ENCODE measurements at regions not wholly inside any gene's neighbourhood (a gene's known extent, or its start where the extent isn't known, plus 50 kb on each side); places are given as distances from the start of the nearest gene placed in this dataset.

DNA sequence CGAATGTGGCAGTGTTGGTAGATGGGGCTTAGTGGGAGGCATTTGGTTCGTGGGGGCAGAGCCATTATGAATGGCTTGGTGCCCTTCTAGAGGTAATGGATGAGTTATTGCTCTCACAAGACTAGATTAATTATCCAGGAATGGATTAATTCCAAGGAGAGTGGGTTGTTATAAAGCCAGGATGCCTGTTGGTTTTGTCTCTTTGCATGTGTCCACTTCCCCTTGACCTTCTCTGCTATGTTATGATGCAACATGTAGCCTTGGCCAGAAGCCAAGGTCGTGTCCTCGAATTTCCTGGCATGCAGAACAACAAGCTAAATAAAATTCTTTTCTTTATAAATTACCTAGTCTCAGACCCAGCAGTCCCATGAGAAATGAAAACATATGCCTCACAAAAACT, 111.2 kb upstream of the PLS3 start:
- TF ChIP-seq FOXM1 (IDR thresholded peaks at IDR 0.05; ENCODE audit: borderline replicate concordance, low read depth) (no peak), TCF12 (IDR thresholded peaks at IDR 0.05; ENCODE audit: low read depth) (no peak), NFIC (IDR thresholded peaks at IDR 0.05) (peak; percentile 69), CEBPB (IDR thresholded peaks at IDR 0.05) (peak; percentile 77)

GRCh38 chrX:115452251-115452650, 108.7 kb upstream of the PLS3 start:
- TF ChIP-seq YY1 (IDR thresholded peaks at IDR 0.05; ENCODE audit: low read depth) = no peak
- TF ChIP-seq EGR1 (IDR thresholded peaks at IDR 0.05) = no peak
- TF ChIP-seq NFIC (IDR thresholded peaks at IDR 0.05) = no peak
- TF ChIP-seq CEBPB (IDR thresholded peaks at IDR 0.05) = no peak
- no peak for TF ChIP-seq USF1 (IDR thresholded peaks at IDR 0.05)
- TF ChIP-seq TCF12 (IDR thresholded peaks at IDR 0.05; ENCODE audit: low read depth) = no peak

DNA sequence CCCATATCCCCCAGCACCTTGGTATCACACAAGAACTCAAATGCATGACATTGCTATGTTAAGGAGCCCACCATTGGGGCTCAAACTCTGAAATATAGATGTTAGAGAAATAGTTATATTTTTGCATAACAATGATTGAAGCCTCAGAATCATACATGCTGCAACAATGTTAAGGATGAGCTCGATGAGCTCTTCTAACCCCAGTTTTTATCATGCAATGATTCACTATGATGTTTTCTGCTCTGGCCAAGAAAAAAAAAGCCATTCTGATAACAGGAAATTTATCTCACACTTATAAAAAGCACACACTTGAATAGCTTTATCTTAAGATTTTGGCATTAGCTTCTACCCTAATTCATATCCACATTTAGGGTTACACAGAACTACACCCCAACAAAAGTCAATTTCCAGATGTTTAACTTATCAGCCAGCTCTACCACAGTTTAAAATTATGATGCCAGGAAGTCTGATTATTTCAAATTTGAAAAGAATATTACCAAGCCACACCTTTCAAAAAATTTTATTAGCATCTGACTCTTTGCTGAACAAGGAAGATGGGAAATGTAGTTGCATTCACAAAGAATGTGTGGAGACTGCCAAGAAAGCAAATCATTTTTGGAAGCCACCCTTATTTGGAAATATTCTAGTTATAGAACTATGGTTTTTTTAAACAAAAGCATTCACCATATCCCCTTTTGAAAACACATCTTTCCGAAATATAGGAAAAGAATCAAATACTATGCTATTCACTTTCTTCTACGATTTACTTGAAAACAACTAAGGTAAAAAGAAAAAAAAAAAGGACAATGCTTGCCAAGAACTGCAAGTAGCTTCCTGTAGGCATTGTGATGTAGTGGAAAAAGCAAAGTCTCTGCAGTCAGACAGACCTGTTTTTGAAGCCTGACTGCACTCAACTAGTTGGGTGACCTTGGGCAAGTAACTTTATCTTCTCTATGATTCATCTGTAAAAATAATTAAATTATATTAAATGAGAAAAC, 100.8 kb upstream of the PLS3 start:
- TF ChIP-seq TCF12 (IDR thresholded peaks at IDR 0.05; ENCODE audit: low read depth) = no peak; the same call in 1 of the 2 replicates
- TF ChIP-seq EP300 (IDR thresholded peaks at IDR 0.05; ENCODE audit: borderline replicate concordance) = peak; percentile 44; the same call in 1 of the 2 replicates
- 0 out of 2 replicates have a peak, but pooled peaks have one; percentile 4 for TF ChIP-seq TEAD4 (IDR thresholded peaks at IDR 0.05)
- TF ChIP-seq FOXM1 (IDR thresholded peaks at IDR 0.05; ENCODE audit: borderline replicate concordance, low read depth) = no peak
- TF ChIP-seq NFIC (IDR thresholded peaks at IDR 0.05) = peak; percentile 73
- TF ChIP-seq REST (IDR thresholded peaks at IDR 0.05; ENCODE audit: low read depth) = no peak

DNA sequence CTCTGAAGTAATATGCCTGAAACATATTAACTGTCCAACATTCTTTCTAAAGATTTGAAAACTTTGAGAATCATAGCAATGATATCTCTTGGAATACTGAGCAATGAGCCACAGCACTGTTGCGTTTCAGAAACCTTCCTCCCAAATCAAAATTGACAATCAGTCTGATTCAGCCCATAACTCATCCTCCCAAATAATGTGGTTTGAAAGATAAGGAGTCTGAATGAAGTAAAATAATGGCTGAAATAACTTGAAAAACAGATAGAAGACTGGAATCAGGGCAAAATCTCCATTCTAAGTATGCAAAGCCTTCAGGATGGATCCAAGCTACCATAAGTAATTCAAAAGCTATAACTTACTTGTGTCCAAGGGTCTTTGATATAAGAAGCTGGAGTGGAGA, 98.6 kb upstream of the PLS3 start:
- TF ChIP-seq REST (IDR thresholded peaks at IDR 0.05; ENCODE audit: low read depth) = no peak
- no peak for TF ChIP-seq RAD21 (IDR thresholded peaks at IDR 0.05; ENCODE audit: low read depth)
- no peak for TF ChIP-seq YY1 (IDR thresholded peaks at IDR 0.05; ENCODE audit: low read depth)
- no peak for TF ChIP-seq TCF12 (IDR thresholded peaks at IDR 0.05; ENCODE audit: low read depth)
- no peak for TF ChIP-seq CREB1 (IDR thresholded peaks at IDR 0.05; ENCODE audit: low read depth)
- TF ChIP-seq TAF1 (IDR thresholded peaks at IDR 0.05; ENCODE audit: low read depth) = no peak
- no peak for TF ChIP-seq FOXM1 (IDR thresholded peaks at IDR 0.05; ENCODE audit: borderline replicate concordance, low read depth)
- TF ChIP-seq CEBPB (IDR thresholded peaks at IDR 0.05) = no peak

GRCh38 chrX:115467961-115468360, 93.0 kb upstream of the PLS3 start:
- TF ChIP-seq USF1 (IDR thresholded peaks at IDR 0.05) (no peak), FOXM1 (IDR thresholded peaks at IDR 0.05; ENCODE audit: borderline replicate concordance, low read depth) (no peak), TAF1 (IDR thresholded peaks at IDR 0.05; ENCODE audit: low read depth) (no peak), TCF12 (IDR thresholded peaks at IDR 0.05; ENCODE audit: low read depth) (no peak), ZBTB7A (IDR thresholded peaks at IDR 0.05; ENCODE audit: low read depth) (no peak), EP300 (IDR thresholded peaks at IDR 0.05; ENCODE audit: borderline replicate concordance) (no peak), REST (IDR thresholded peaks at IDR 0.05; ENCODE audit: low read depth) (no peak), EGR1 (IDR thresholded peaks at IDR 0.05) (no peak), NFIC (IDR thresholded peaks at IDR 0.05) (no peak), YY1 (IDR thresholded peaks at IDR 0.05; ENCODE audit: low read depth) (no peak), RAD21 (IDR thresholded peaks at IDR 0.05; ENCODE audit: low read depth) (no peak), CREB1 (IDR thresholded peaks at IDR 0.05; ENCODE audit: low read depth) (no peak), MAX (IDR thresholded peaks at IDR 0.05) (no peak), CEBPB (IDR thresholded peaks at IDR 0.05) (no peak), TEAD4 (IDR thresholded peaks at IDR 0.05) (no peak)
